H9 (cell line): ENCODE measurements at regions not wholly inside any gene's neighbourhood (a gene's known extent, or its start where the extent isn't known, plus 50 kb on each side); places are given as distances from the start of the nearest gene placed in this dataset.

Source experiments
- DNase-seq: peaks from one replicate; pipeline ENCODE4 v3.0.0-alpha.2; 2017
- H2AFZ ChIP-seq: one replicate; pipeline ENCODE4 v1.6.1; 2013; ENCODE audit warnings: mild to moderate bottlenecking, low read length, control low read depth, moderate library complexity
- H2AK5ac ChIP-seq: 2 replicates; pipeline ENCODE4 v1.6.1; 2013; ENCODE audit warnings: low read length, control low read depth, mixed read lengths; ENCODE audit not compliant: insufficient read length
- H2BK120ac ChIP-seq: one replicate; pipeline ENCODE4 v1.6.1; 2013; ENCODE audit warnings: low read depth, mild to moderate bottlenecking, low read length, control low read depth, inconsistent platforms; ENCODE audit not compliant: poor library complexity, severe bottlenecking
- H2BK12ac ChIP-seq: 2 replicates; pipeline ENCODE4 v1.6.1; 2013; ENCODE audit warnings: low read length, control low read depth, mixed read lengths, low read depth; ENCODE audit not compliant: insufficient read length
- H2BK15ac ChIP-seq: 2 replicates; pipeline ENCODE4 v1.6.1; 2013; ENCODE audit warnings: low read depth, low read length, control low read depth
- H2BK20ac ChIP-seq: one replicate; pipeline ENCODE4 v1.6.1; 2013; ENCODE audit warnings: low read depth, mild to moderate bottlenecking, low read length, control low read depth, inconsistent platforms; ENCODE audit not compliant: poor library complexity, severe bottlenecking
- H2BK5ac ChIP-seq: 2 replicates; pipeline ENCODE4 v1.6.1; 2013; ENCODE audit warnings: low read length, control low read depth, mixed read lengths; ENCODE audit not compliant: insufficient read length
- H3K14ac ChIP-seq: 2 replicates; pipeline ENCODE4 v1.6.1; 2013; ENCODE audit warnings: low read length, control low read depth; ENCODE audit not compliant: insufficient read depth
- H3K18ac ChIP-seq: 2 replicates; pipeline ENCODE4 v1.6.1; 2013; ENCODE audit warnings: low read depth, mild to moderate bottlenecking, mixed read lengths, low read length, control low read depth; ENCODE audit not compliant: insufficient read length
- H3K23ac ChIP-seq: 2 replicates; pipeline ENCODE4 v1.6.1; 2013; ENCODE audit warnings: low read length, control low read depth, mixed read lengths, low read depth; ENCODE audit not compliant: insufficient read length
- H3K23me2 ChIP-seq: 2 replicates; pipeline ENCODE4 v1.6.1; 2013; ENCODE audit warnings: low read depth, mild to moderate bottlenecking, mixed read lengths, low read length, control low read depth; ENCODE audit not compliant: insufficient read length, poor library complexity, severe bottlenecking
- H3K27ac ChIP-seq: 2 replicates; pipeline ENCODE4 v1.5.1; 2013; ENCODE audit warnings: low read length, control low read depth, mixed read lengths, low read depth; ENCODE audit not compliant: insufficient read length
- H3K27me3 ChIP-seq: 2 replicates; pipeline ENCODE4 v1.6.1; 2013; ENCODE audit warnings: low read length, control low read depth, inconsistent platforms; ENCODE audit not compliant: insufficient read depth
- H3K4ac ChIP-seq: 2 replicates; pipeline ENCODE4 v1.6.1; 2013; ENCODE audit warnings: low read depth, mild to moderate bottlenecking, control low read depth, inconsistent platforms, low read length, moderate library complexity
- H3K4me1 ChIP-seq: 2 replicates; pipeline ENCODE4 v1.6.1; 2013; ENCODE audit warnings: low read length, control low read depth, inconsistent platforms; ENCODE audit not compliant: insufficient read depth
- H3K4me2 ChIP-seq: 2 replicates; pipeline ENCODE4 v1.6.1; 2013; ENCODE audit warnings: low read length, control low read depth, mixed read lengths; ENCODE audit not compliant: insufficient read length, insufficient read depth
- H3K56ac ChIP-seq: 2 replicates; pipeline ENCODE4 v1.6.1; 2013; ENCODE audit warnings: low read depth, mild to moderate bottlenecking, mixed read lengths, low read length, control low read depth; ENCODE audit not compliant: insufficient read length
- H3K79me1 ChIP-seq: 2 replicates; pipeline ENCODE4 v1.6.1; 2013; ENCODE audit warnings: low read depth, mild to moderate bottlenecking, moderate library complexity, low read length, control low read depth, inconsistent platforms; ENCODE audit not compliant: insufficient read depth, poor library complexity, severe bottlenecking
- H3K79me2 ChIP-seq: 2 replicates; pipeline ENCODE4 v1.6.1; 2013; ENCODE audit warnings: low read length, control low read depth, inconsistent platforms; ENCODE audit not compliant: insufficient read depth
- H3K9ac ChIP-seq: 2 replicates; pipeline ENCODE4 v1.6.1; 2013; ENCODE audit warnings: low read length, control low read depth, mixed read lengths; ENCODE audit not compliant: insufficient read length; ENCODE audit errors: extremely low read depth
- H3K9me3 ChIP-seq: one replicate; pipeline ENCODE4 v1.6.1; 2013; ENCODE audit warnings: low read depth, low read length, inconsistent platforms; ENCODE audit not compliant: control insufficient read depth
- H3T11ph ChIP-seq: one replicate; pipeline ENCODE4 v1.6.1; 2013; ENCODE audit warnings: mild to moderate bottlenecking, low read length, control low read depth, inconsistent platforms
- H4K20me1 ChIP-seq: one replicate; pipeline ENCODE4 v1.6.1; 2013; ENCODE audit not compliant: control insufficient read depth, insufficient read length, insufficient read depth
- H4K5ac ChIP-seq: 2 replicates; pipeline ENCODE4 v1.6.1; 2013; ENCODE audit warnings: low read depth, mild to moderate bottlenecking, mixed read lengths, low read length, control low read depth; ENCODE audit not compliant: insufficient read length
- H4K8ac ChIP-seq: replicated peaks from 2 replicates; pipeline ENCODE4 v1.6.1; 2013; ENCODE audit warnings: low read length, control low read depth, mixed read lengths, low read depth; ENCODE audit not compliant: insufficient read length
- H4K91ac ChIP-seq: 2 replicates; pipeline ENCODE4 v1.6.1; 2013; ENCODE audit warnings: low read depth, mild to moderate bottlenecking, moderate library complexity, mixed read lengths, low read length, control low read depth; ENCODE audit not compliant: insufficient read length
- H3K27ac Mint-ChIP-seq, 3 experiments: 2 replicates in 2 of 3; 3 replicates in 1 of 3; pipeline ENCODE4 v1.8.0; 2020 to 2021; ENCODE audit warnings: mixed read lengths in 3 of 3, mild to moderate bottlenecking in 1 of 3, moderate library complexity in 1 of 3
- H3K27me3 Mint-ChIP-seq: 2 replicates; pipeline ENCODE4 v1.8.0; 2021; ENCODE audit warnings: low read depth, mild to moderate bottlenecking, moderate library complexity, mixed read lengths
- H3K36me3 Mint-ChIP-seq, 3 experiments: 2 replicates in 2 of 3; 3 replicates in 1 of 3; pipeline ENCODE4 v1.8.0; 2020 to 2021; ENCODE audit warnings: low read depth in 3 of 3, mixed read lengths in 3 of 3; ENCODE audit not compliant: insufficient read depth in 1 of 3
- H3K4me1 Mint-ChIP-seq, 2 experiments: 2 replicates each; pipeline ENCODE4 v1.8.0; 2020; ENCODE audit warnings: mixed read lengths in 2 of 2
- H3K4me3 Mint-ChIP-seq, 2 experiments: 2 replicates in 1 of 2; 3 replicates in 1 of 2; pipeline ENCODE4 v1.8.0; 2020 to 2021; ENCODE audit warnings: mild to moderate bottlenecking in 2 of 2, mixed read lengths in 2 of 2, moderate library complexity in 1 of 2
- H3K9me3 Mint-ChIP-seq, 2 experiments: 2 replicates in 1 of 2; 3 replicates in 1 of 2; pipeline ENCODE4 v1.8.0; 2020; ENCODE audit warnings: mild to moderate bottlenecking in 2 of 2, mixed read lengths in 2 of 2, moderate library complexity in 1 of 2
- WGBS: extraction: QIAGEN DNeasy Blood & Tissue Kit; methylation state at CpG from one replicate; pipeline ENCODE4 v1.1.7; 2013; ENCODE audit warnings: missing lambda C conversion rate, low lambda C conversion rate, mixed read lengths; ENCODE audit not compliant: insufficient read length; ENCODE audit errors: extremely low coverage; 5-methylcytosine and 5-hydroxymethylcytosine counted together
- TF ChIP-seq, protein P1 (sequence below): fragments of 200-600 bp; sonication (generic); conservative IDR thresholded peaks from 3 replicates; pipeline ENCODE4 v1.8.0; 2021; ENCODE audit warnings: antibody characterized with exemption, mild to moderate bottlenecking

DNA sequence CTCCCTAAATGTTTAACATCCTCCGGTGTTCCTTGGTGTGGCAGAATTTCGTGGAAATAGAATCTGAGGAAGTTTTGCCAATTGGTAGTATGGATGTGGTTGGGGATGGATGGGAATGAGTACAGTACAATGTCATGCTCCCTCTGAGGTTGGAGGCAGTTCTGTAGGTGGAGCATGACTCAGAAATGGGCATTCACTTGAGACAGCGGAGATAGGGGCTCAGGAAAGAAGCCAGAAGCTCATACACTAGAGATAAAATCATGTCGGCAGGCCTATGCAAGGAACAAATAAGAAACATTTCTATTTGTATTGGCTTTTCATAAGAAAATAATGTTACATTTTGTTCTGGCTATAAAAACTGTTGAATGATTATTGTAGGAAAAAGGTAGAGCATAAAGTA, 196.0 kb downstream of the URB2 start:
- Mint-ChIP-seq H3K9me3 (peaks cover 31 to 37% of the 10 kb centered on the region in 2 experiments), H3K36me3 (peaks cover 6 to 30% (median 16%) of the 10 kb centered on the region in 3 experiments; a peak in 6 of 7 replicates), H3K27ac (no peak overlapping the region), H3K27me3 (peaks cover 5% of the 10 kb centered on the region), H3K4me1 (no peaks in the 10 kb centered on the region), H3K4me3 (no peak overlapping the region)
- Histone ChIP-seq H3K79me2 (no peaks in the 10 kb centered on the region), H2BK5ac (no peak overlapping the region), H2AK5ac (no peak overlapping the region), H4K5ac (no peak overlapping the region), H3K4me1 (no peaks in the 10 kb centered on the region), H3K9me3 (no peaks in the 10 kb centered on the region), H2BK20ac (no peak overlapping the region), H3K14ac (no peak overlapping the region), H3K23ac (no peak overlapping the region), H2BK12ac (no peak overlapping the region), H3K18ac (no peak overlapping the region), H3K56ac (no peak overlapping the region), H4K91ac (no peak overlapping the region), H4K20me1 (no peaks in the 10 kb centered on the region), H3K9ac (no peak overlapping the region), H3K27me3 (no peaks in the 10 kb centered on the region), H3K23me2 (no peaks in the 10 kb centered on the region), H3K4me2 (no peak overlapping the region), H4K8ac (no peak overlapping the region), H2AFZ (no peak overlapping the region), H3K79me1 (no peaks in the 10 kb centered on the region), H3T11ph (no peak overlapping the region), H3K27ac (no peak overlapping the region), H2BK15ac (no peak overlapping the region), H3K4ac (no peak overlapping the region), H2BK120ac (no peak overlapping the region)
- no CpG with 5 or more reads among the region's 4 CpGs for WGBS
- TF ChIP-seq, protein P1, sequence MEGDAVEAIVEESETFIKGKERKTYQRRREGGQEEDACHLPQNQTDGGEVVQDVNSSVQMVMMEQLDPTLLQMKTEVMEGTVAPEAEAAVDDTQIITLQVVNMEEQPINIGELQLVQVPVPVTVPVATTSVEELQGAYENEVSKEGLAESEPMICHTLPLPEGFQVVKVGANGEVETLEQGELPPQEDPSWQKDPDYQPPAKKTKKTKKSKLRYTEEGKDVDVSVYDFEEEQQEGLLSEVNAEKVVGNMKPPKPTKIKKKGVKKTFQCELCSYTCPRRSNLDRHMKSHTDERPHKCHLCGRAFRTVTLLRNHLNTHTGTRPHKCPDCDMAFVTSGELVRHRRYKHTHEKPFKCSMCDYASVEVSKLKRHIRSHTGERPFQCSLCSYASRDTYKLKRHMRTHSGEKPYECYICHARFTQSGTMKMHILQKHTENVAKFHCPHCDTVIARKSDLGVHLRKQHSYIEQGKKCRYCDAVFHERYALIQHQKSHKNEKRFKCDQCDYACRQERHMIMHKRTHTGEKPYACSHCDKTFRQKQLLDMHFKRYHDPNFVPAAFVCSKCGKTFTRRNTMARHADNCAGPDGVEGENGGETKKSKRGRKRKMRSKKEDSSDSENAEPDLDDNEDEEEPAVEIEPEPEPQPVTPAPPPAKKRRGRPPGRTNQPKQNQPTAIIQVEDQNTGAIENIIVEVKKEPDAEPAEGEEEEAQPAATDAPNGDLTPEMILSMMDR = no peak
- DNase-seq = no peak
